Left hindlimb (tissue), 1 donor: ENCODE measurements at regions not wholly inside any gene's neighbourhood (a gene's known extent, or its start where the extent isn't known, plus 50 kb on each side); places are given as distances from the start of the nearest gene placed in this dataset.

Experiments
- DNase-seq: peaks from one replicate; pipeline ENCODE4 v3.0.0-alpha.2; 2018

DNA sequence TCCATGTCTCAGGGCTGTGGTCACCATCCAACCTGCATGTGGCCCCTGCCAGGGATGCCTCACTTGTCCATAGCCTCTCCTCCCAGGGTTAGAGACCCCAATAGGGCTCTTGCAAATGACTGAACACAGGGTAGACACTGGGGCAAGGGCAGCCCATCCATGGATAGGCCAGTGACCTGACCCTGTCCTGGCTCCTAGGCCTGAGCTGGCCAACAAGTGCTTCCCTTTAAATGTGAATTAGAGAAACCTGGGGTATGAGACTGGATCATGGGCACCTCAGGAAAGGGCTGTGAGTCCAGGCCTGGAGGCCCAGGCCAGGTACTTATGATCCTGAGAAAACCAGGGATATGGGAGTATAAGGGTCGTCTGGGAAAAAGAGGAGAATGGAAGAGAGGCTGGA is 64.5 kb downstream of the COPS8 start:
- no peak for DNase-seq

DNA sequence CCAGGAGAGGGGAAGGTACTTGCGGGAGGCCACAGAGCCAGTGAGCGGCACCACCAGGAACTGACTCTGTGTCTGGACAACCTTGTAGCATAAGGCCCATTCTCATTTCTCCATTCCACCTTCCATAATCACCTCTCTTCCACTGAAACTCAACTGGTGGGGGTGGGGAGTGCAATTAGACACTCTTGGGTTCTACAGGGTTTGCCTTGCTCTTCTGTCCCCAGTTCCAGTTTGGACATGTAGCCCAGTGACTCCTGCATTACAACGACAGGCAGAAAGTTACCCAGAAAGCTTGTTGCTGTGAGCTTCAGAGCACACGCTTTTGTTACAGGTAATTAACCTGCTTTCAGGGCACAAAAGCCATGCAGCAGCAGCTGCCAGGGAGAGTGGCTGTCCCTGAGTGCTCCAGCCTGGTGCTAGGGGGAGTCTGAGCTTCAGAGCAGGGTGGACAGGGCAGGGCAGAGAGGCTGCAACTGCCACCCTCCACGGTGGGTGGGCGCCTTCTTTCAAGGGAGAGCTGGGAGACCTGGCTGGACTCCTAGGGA is 65.2 kb downstream of the COPS8 start:
- DNase-seq, result no peak

DNA sequence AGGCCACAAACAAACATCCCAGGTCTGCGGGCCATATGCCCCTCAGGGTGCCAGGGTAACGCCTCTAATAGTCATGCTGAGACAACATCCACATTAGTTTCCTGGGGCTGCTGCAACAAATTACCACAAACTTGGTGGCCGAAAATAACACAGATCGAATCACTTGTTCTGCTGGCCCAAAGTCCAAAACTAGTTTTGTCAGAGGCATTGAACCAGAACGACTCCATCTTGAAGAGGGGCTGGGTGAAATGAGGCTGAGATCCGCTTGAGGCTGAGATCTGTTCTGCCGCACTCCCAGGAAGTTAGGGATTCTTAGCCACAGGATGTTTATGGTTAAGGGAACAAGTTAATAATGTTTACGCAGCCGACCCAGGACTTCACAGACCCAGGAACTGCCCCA is 66.7 kb downstream of the COPS8 start:
- no peak for DNase-seq

DNA sequence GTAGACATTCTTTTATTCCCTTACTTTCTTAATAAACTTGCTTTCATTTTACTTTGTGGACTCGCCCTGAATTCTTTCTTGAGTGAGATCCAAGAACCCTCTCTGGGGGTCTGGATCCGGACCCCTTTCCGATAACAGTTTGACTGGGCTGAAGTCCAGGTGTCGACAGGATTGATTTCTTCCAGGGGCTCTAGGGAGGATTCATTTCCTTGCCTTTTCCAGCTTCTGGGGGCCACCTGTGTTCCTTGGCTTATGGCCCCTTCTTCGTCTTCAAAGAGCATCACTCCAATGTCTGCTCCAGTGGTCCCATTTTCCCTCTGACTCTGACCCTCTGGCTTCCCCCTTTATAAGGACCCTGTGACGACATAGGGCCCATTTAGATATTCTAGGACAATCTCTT is 67.5 kb downstream of the COPS8 start:
- no peak for DNase-seq

DNA sequence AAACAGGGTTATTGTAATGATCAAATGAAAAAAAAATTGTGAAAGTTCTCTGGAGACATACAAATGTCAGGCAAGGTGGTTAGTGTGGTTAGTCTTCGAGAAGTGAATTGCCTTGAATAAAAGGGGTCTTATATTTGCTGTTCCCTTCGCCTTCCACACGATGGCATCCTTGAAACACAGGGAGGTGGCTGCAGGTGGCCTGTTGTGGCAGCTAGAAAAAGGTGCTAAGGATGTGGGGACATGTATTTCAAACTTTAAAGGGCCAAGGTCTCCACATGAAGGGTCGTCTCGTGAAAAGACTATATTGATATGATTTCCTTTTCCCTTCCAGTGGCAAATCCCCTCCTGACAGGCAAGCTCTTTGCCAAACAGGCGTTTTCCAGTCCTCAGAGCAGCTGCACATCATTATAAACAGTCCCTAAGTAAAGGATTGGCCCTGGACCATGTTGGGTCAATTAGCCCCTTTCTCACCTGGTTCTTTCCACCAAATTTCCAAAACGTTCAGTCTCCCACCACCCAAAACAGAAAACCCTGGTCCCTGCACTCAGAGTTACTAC is 68.5 kb downstream of the COPS8 start:
- peak; percentile 70 for DNase-seq

DNA sequence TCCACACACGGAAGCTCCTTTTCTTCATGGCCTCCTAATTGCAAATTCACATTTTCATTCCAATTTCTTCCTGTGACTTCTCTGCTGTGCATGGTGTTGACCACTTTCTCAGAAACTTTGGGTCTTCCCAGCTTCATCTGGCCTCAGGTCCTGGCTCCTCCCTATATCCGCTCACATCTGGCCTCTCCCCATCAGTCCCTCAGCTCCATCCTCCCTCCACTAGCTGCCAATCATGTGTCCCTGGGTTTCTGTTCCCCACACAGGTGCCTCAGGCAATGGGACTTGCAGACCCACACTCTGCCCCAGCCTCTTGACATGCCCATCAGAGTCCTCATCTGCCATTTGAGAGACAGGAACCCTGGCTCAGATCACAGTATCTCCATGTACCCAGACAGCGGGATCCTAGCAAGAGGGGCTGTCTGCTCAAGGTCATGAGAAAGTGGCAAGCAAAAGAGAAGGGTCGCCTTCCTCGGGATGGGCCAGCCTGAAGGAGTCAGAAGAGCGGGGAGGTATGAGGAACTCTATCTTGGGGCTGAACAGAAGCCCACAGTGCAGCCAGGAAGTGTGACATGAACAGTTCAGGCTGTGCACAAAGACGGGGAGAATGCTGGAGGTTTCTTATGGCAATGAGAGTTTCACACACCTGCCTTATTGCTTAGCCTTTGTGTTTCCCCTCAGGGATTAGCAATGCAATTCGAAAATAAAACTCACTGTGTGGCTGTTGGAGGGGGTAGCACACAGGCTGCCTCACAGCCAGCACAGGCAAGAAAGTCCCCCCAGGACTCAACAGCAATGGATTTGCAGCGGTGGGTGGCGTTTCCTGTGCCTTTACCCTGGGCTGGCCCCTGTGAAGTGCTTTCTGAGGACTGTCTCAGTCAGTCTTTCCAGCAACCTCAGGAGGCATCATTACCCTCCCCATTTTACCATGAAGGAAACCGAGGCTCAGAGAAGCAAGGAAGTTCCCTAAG is 69.5 kb downstream of the COPS8 start:
- DNase-seq, result no peak

DNA sequence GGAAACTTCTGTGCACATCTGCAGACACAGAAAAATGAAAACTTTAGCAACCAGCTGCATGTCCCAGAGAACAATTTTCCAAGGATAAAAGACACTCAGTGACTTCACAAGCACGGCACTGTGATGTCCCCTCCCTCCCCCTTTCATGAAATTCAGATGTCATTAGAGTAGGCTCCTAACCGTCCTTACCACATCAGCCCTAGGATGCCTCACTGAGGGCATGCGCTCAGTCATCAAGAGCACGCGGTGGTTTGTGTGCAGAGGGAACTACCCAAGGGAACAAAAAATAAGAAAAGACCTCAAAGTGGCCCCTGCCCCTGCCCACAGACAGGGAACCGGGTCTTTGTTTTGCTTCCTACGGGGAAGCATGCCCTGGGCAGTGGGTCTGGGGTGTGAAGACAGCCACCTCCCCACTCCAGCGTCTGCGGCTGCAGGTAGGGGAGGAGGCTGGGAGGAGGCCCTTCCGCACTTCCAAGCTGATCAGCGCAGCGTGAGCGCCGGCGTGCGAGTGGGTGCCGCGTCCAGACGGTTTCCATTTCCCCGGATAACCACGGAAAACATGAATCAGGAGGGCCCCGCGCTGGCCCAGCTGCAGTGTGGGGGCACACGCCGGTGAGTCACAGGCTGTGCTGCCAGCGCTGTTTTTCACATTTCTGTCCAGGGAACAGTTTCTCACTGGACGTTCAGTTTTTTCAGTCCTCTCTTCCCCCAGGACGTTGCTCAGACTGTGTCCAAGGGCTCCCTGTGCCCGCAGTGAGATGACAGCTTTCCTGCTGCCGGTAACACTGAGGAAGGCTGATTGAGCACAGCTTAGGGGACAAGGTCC is 70.6 kb downstream of the COPS8 start:
- peak; percentile 77 for DNase-seq

DNA sequence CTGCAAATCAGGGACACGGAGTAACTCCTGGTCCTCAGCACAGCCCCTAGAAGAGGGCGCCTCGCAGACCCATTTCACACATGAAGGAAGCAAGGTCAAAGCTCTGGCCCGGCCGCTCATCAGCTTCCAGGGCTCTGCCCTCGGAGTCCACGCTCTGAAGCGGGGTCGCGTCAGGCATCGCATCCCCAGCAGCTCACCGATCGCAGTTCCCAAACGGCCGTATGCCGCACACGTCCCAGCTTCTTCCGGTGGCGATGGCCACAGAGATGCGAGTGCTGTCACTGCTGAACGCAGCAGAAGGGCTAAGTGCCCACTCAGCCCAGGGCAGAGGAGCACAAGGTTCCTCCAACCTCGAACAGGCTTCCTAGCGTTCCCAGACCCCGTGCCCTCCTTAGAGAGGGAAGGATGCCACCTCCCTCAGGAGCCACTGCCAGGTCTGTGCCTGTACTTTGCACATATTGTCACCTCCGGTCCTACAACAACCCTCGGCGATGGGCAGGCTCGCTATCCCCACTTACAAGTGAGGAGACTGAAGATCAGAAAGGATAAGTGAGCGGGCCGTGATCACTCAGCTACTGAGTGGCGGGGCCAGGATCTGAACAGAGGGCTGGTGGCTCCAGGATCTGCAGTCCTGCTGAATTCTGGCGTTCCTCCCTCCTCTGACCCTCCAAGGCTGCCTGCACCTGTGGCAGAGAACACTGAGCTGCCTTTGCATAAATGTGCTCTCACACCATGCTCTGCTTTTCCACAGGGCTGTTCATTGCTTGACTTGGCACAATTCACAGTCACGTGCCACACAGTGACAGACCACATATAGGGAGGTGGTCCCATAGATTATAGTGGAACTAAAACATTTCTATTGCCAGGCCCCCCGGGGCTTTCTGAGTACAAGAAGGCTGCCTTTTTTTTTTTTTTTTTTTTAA is 71.4 kb downstream of the COPS8 start:
- DNase-seq, result peak; percentile 50

DNA sequence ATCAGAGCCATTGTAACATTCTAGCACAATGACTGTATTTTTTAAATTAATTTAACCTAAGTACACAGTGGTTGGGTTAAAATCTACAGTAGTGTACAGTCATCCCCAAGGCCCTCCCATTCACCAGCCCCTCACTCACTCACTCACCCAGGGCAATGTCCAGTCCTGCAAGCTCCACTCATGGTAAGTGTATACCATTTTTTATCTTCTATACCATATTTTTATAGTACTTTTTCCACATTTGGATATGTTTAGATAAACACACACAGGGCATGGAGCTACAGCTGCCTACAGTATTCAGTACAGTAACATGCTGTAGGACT is 72.1 kb downstream of the COPS8 start:
- DNase-seq, result no peak

DNA sequence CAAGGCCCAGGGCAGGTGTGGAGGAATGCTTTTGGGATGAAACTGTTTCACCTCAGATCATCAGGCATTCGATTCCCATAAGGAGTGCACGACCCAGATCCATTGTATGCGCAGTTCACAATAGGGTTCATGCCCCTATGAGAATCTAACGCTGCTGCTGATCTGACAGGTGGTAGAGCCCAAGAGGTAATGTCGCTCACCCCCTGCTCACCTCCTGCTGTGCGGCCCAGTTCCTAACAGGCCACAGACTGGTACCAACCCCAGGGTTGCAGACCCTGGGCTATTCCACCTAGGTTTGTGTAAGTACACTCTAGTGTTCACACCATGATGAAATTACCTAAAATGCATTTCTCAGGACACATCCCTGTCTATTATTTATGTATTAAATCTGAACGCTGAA is 72.5 kb downstream of the COPS8 start:
- DNase-seq, result no peak

DNA sequence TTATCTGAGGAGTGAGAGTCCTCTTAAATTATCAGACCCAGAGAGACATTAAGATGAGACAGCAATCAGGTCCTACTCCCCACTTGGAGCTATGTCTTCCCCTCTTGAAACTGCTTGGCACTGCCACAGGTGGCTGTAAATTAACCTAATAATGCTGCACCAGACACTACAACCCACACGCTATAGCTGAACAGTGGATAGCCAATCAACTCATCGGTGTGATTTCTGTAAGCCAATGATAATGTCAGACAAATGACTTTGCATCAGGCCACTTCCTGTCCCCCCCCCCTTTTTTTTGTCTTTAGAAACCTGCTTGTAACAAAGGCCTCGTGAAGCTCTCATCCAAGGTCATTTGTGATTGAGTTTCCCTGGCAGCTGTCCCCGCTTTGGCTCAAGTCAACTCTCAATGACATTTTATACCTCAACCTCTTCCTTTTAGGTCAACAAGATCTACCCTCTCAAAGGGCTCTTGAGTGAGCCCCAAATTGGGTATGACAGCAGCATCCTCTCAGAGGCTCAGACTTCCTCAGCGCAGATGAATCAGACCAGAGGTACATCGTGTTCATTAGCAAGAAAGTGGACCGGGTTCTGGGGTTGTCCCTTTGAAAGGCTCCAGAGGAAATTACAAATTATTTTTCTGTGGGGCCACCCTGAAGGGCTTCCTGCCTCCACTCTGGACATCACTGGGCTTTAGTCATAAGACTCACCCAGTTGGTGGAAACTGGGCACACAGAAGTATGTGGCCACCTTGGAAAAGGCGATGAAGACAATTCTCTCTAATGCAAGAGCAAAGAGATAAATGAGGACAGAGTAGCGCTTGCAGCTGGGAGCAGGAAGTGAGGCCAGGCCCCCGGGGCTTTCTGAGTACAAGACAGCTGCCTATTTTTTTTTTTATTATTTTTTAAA is 73.6 kb downstream of the COPS8 start:
- DNase-seq, result no peak

DNA sequence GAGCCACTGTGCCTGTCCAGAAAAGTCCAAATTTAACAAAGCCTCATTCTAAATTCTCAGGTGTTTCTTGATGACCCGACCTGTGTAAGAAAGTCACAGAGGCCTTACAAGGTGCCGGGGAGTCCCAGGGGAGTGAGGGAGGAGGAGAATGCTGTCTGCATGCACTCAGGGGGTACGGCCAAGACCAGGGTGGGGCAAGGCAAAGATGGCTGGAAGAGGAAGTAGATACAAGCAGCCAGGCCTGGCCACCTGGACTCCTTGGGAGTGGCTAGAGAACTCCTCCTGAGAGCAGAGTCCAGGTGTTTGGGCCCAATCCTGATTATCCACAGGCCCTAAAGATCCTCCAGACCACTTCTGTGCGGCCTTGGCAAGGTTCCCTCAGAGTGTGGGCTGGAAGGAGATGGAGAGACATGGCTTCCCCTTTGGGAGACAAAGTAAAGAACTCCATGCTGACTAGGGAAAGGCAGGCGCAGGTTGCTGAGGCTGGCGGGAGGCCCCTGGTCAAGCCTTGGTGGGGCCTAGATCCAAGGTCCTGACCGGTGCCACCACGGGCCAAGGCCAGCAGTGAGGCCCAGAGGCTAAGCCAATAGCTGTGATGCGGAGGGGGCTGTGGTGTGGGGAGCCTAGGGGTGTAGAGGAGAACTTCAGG is 74.7 kb downstream of the COPS8 start:
- DNase-seq, result peak; percentile 59

DNA sequence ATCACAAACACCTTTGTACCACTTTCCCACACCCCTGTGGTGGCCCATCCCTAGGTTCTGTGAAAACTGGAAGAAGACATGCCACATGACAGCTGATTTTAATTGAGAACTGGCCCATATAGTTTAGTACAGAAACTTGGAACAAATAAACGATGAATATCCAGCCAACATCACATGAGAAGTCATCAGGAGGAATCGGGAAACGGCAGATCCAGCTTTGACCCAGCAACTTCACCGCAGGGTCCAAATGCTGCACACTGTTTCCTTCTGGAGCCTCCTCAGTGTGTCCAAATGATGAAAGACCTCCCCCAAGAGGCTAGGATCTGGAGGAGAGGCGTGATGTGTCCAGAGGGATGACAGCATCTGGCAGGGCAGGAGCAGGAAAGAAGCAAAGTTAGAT is 75.5 kb downstream of the COPS8 start:
- no peak for DNase-seq

DNA sequence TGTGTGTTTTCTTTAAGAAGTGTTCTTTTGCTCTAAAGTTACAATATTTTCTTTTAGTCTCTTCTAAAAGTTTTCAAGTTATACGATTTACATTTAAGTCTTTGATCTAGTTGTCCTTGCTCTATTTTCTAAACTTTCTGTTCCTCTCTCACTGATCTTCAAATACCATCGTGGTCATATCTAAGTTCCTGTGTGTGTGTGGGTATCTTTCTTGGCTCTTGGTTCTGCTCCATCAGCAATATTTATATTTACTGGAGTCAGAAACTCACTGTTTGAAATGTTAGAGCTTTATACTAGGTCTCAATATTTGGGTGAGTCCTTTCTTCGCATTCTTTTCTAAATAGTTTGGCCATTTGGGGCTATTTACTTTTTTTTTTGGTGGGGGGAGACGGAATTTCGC is 77.3 kb downstream of the COPS8 start:
- DNase-seq, result no peak

DNA sequence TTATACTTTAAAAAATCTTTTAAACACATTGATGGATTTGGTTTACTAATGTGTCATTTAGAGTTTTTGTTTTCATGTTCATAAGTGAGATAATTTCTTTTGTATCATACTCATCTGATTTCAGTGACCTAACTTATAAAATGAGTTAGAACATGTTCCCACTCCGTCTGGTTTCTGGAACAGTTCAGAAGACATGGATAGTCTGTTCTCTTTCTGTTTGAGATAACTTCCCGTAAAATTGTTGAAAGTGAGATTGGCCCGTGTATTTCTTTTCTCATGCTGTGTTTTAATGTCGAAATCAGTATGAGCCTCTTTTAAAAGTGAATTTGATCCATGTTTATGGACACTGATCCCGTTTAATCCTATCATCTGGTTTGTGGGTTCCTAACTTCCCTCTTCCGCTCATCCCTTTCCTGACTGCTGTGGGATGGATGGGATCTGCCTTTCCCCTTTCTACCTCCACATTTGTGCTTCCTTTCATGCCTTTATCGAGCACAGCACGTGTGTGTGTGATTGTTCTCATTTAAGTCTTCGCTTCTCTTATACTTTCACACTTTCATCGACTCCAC is 78.9 kb downstream of the COPS8 start:
- no peak for DNase-seq

DNA sequence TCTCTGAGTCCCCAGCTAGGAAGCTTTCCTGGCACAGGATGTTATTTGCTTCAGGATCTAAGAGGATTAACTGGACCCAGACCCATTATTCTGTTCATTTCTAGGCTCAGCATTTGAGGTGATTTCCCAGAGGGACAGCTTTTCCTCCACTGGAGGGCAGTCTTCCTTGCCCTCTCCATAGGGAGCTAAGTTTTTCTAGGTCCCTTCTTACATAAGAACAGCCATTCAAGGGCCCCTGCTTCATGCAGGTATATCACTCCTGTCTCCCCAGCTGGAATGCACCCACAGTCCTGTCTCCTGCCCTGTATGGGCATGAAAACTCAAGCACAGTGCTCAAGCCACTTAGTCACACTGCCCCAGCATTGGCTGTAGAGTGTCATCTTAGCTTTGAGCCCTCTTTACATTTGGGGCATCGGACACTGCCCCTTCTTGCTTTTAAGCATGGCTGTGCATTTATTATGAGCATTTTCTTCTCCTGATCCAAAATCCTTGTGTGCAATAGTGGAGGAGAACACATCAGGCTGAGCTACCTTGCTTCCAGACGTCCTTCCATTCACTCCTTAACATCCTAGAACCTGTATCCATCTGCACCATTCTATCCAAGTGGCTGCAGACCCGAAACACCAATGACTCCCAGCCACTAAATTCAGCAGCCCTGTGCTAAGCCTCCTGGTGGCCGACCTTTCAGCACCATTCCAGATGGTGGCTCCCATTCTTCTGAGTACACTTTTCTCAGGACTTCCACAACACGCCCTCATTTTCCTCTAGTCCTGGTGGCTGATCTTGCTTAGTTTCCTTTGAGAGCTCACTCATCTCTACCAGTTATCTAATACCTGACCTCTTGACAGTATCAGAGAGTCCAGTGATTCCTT is 80.0 kb downstream of the COPS8 start:
- no peak for DNase-seq

DNA sequence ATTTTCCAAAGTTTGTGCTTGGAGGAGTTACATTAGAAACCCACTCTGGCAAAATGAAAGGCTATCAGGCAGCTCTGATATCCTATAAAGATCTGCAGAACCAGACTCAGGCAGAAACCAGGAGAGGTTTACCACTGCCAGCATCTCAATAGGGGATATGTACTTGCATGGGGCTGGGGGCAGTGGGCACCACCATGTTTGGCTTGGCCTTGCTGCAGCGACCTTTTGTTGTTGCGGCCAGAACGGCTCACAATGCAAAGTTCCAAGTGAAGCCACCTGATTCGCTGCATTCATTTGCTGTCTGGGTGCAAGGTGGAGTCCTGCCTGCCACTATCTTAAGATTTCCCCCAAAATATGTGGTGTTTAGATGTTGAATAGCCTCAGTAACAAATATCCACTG is 81.3 kb downstream of the COPS8 start:
- no peak for DNase-seq

DNA sequence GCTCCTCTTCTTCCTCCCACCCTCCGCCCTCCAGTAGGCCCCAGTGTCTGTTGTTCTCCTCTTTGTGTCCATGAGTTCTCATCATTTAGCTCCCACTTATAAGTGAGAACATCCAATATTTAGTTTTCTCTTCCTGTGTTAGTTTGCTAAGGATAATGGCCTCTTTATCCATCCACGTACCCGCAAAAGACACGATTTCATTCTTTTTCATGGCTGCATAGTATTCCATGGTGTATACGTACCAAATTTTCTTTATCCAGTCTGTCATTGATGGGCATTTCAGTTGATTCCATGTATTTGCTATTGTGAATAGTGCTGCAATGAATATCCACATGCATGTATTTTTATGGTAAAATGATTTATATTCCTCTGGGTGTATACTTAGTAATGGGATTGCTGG is 82.2 kb downstream of the COPS8 start:
- DNase-seq, result no peak

DNA sequence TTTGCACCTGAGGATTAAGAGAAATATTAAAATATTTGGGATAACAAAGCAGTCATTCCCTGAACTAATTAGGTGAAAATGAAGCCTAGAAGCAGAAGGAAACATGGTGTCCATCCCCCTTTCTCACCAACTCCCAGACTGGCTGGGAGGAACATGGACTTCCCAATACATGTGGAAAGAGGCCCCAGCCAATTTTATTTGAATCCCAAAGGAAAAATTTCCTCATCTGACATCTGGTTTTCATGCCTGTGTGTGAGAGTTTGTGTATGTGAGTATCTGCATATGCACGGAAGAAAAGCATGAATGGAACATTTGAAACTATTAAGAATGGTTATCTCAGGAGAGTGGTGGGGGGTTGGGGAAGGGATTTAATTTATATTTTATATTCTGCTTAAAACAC is 84.3 kb downstream of the COPS8 start:
- DNase-seq, result no peak
